ENCODE measurements at regions not wholly inside any gene's neighbourhood (a gene's known extent, or its start where the extent isn't known, plus 50 kb on each side); places are given as distances from the start of the nearest gene placed in this dataset.

DNA sequence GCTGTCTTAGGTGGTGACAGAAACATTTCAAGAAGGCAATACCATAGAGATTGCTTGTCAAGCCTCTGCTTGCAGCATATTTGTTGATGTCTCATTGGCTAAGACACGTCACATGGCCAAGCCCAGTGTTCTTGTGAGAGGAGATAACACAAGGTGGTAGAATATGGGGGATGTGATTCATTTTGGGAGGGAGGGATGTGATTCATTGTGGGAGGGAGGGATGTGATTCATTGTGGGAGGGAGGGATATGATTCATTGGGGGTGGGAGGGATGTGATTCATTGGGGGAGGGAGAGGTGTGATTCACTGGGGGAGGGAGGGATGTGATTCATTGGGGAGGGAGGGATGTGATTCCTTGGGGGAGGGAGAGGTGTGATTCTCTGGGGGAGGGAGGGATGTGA, 470.5 kb upstream of the SALL1 start:
- H3K27ac ChIP-seq (ENCODE audit: low read depth in 1 of 2, low read length in 2 of 2), result no peak overlapping the region
- Mint-ChIP-seq H3K27ac (no peak overlapping the region), H3K36me3 (ENCODE audit: low read depth) (no peaks in the 10 kb centered on the region), H3K4me3 (no peak overlapping the region), H3K4me1 (ENCODE audit: low read depth) (no peaks in the 10 kb centered on the region), H3K9me3 (peaks cover 14% of the 10 kb centered on the region), H3K27me3 (no peaks in the 10 kb centered on the region)
- ATAC-seq (ENCODE audit: poor library complexity) (no peak), DNase-seq (no peak)
- no peaks in the 10 kb centered on the region for H3K4me1 ChIP-seq (ENCODE audit: insufficient read depth, low read length)
- POLR2A ChIA-PET, result no interaction called here
- H3K27me3 ChIP-seq (ENCODE audit: control insufficient read depth in 1 of 2, insufficient read depth in 2 of 2, low read length in 2 of 2), result no peaks in the 10 kb centered on the region
- H3K9me3 ChIP-seq (ENCODE audit: control insufficient read depth in 1 of 2, insufficient read depth in 1 of 2, low read length in 2 of 2), result peaks cover 0 to 8% of the 10 kb centered on the region in 2 experiments
- intact Hi-C loops (cut with DNase I, micrococcal nuclease), result no loop called here
- CTCF ChIA-PET, result no interaction called here
- TF ChIP-seq, protein P1, sequence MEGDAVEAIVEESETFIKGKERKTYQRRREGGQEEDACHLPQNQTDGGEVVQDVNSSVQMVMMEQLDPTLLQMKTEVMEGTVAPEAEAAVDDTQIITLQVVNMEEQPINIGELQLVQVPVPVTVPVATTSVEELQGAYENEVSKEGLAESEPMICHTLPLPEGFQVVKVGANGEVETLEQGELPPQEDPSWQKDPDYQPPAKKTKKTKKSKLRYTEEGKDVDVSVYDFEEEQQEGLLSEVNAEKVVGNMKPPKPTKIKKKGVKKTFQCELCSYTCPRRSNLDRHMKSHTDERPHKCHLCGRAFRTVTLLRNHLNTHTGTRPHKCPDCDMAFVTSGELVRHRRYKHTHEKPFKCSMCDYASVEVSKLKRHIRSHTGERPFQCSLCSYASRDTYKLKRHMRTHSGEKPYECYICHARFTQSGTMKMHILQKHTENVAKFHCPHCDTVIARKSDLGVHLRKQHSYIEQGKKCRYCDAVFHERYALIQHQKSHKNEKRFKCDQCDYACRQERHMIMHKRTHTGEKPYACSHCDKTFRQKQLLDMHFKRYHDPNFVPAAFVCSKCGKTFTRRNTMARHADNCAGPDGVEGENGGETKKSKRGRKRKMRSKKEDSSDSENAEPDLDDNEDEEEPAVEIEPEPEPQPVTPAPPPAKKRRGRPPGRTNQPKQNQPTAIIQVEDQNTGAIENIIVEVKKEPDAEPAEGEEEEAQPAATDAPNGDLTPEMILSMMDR (IDR thresholded peaks at IDR 0.05), result no peak
- H3K4me3 ChIP-seq (ENCODE audit: low read length), result no peak overlapping the region
- H3K36me3 ChIP-seq (ENCODE audit: insufficient read depth, low read length), result no peaks in the 10 kb centered on the region

DNA sequence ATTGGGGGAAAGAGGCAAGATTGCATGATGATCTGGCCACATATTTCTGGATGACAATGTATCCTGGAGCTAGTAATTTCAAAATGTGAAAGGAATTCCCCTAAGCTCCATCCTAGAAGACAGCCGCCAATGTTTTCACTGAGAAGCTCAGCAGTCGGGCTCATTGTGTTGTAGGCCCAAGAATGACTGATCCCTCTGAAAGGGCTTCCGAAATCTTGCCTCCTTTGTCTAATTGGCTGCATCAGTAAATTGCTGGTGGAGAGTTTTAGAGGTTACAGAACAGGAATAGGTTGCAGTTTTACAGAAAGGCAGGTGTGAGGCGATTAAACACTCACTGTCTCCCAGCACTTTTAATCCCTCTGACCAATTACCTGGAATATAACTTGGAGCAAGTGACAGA, 464.1 kb upstream of the SALL1 start:
- Histone ChIP-seq H3K9me3 (ENCODE audit: control insufficient read depth in 1 of 2, insufficient read depth in 1 of 2, low read length in 2 of 2) (peaks cover 3 to 8% of the 10 kb centered on the region in 2 experiments), H3K36me3 (ENCODE audit: insufficient read depth, low read length) (no peaks in the 10 kb centered on the region), H3K27me3 (ENCODE audit: control insufficient read depth in 1 of 2, insufficient read depth in 2 of 2, low read length in 2 of 2) (no peaks in the 10 kb centered on the region), H3K27ac (ENCODE audit: low read depth in 1 of 2, low read length in 2 of 2) (no peak overlapping the region), H3K4me1 (ENCODE audit: insufficient read depth, low read length) (no peaks in the 10 kb centered on the region), H3K4me3 (ENCODE audit: low read length) (no peak overlapping the region)
- H3K27ac Mint-ChIP-seq, result no peak overlapping the region
- H3K9me3 Mint-ChIP-seq, result peaks cover 15% of the 10 kb centered on the region
- ATAC-seq (ENCODE audit: poor library complexity), result no peak
- intact Hi-C loops (cut with DNase I, micrococcal nuclease), result no loop called here
- H3K27me3 Mint-ChIP-seq, result no peaks in the 10 kb centered on the region
- ChIA-PET POLR2A (no interaction called here), CTCF (no interaction called here)
- no peaks in the 10 kb centered on the region for H3K36me3 Mint-ChIP-seq (ENCODE audit: low read depth)
- H3K4me1 Mint-ChIP-seq (ENCODE audit: low read depth), result no peaks in the 10 kb centered on the region
- TF ChIP-seq, protein P1 (IDR thresholded peaks at IDR 0.05), result no peak
- DNase-seq, result no peak
- no peak overlapping the region for H3K4me3 Mint-ChIP-seq

DNA sequence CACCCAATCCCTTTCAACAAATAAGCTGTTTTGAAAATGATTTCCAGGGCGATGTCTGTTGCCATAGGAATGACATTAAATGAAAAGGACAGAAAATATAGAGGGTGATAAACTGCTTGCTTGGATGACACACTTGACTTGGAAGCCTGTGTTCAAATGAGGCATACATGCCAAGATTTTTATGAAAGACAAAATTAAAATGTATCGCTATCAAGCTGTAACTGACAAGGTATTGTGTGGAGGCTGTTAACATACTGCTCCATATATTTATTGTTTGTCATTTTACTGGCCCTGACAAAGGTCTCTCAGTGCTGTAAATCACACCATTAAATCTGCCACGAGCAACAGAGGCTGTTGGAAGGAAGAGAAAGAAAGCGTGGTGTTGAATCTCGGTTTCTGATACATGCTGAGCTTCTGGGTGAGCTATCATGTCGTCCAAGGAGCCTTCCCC, 456.2 kb upstream of the SALL1 start:
- H3K27ac Mint-ChIP-seq, result no peak overlapping the region
- no peaks in the 10 kb centered on the region for H3K36me3 Mint-ChIP-seq (ENCODE audit: low read depth)
- TF ChIP-seq, protein P1 (IDR thresholded peaks at IDR 0.05), result no peak
- intact Hi-C loops (cut with DNase I, micrococcal nuclease), result no loop called here
- Histone ChIP-seq H3K27ac (ENCODE audit: low read depth in 1 of 2, low read length in 2 of 2) (no peak overlapping the region), H3K36me3 (ENCODE audit: insufficient read depth, low read length) (no peaks in the 10 kb centered on the region), H3K27me3 (ENCODE audit: control insufficient read depth in 1 of 2, insufficient read depth in 2 of 2, low read length in 2 of 2) (no peaks in the 10 kb centered on the region), H3K9me3 (ENCODE audit: control insufficient read depth in 1 of 2, insufficient read depth in 1 of 2, low read length in 2 of 2) (peaks cover 0 to 3% of the 10 kb centered on the region in 2 experiments), H3K4me1 (ENCODE audit: insufficient read depth, low read length) (no peaks in the 10 kb centered on the region), H3K4me3 (ENCODE audit: low read length) (no peak overlapping the region)
- POLR2A ChIA-PET, result no interaction called here
- no peaks in the 10 kb centered on the region for H3K4me1 Mint-ChIP-seq (ENCODE audit: low read depth)
- no peak for ATAC-seq (ENCODE audit: poor library complexity)
- no peaks in the 10 kb centered on the region for H3K27me3 Mint-ChIP-seq
- no peak overlapping the region for H3K4me3 Mint-ChIP-seq
- H3K9me3 Mint-ChIP-seq, result peaks cover 12% of the 10 kb centered on the region
- no peak for DNase-seq
- CTCF ChIA-PET, result no interaction called here
